ENCODE measurements at regions not wholly inside any gene's neighbourhood (a gene's known extent, or its start where the extent isn't known, plus 50 kb on each side); places are given as distances from the start of the nearest gene placed in this dataset.

DNA sequence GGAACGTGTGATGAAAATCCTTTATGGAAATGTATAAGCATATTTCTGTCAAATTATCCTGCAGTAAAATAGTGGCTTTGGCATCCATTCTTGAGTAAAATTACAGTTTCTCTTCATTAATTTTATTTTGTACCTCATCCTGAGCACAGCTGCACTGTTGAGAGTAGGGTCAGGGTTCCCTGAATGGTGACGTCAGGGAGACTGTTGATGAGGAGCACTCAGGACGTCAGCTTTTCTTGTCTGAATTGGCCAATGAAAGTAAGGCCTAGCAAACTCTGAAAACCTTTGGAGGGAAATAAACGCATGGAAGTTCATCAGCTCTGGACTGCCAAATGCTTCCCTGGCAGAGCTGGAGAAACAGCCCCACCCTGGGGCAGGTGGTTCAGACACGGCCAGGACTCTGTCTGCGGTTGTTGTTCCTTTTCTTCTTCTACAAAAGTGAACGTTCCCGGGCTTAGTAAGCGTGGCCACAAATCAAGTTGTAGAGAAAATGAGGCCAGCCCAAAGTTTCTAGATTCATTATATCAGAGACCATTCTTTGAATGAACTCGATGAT lies 179.7 kb upstream of the EXOC2 start:
- no peak for TF ChIP-seq POLR2A (IDR thresholded peaks at IDR 0.05)
- TF ChIP-seq, protein P1, sequence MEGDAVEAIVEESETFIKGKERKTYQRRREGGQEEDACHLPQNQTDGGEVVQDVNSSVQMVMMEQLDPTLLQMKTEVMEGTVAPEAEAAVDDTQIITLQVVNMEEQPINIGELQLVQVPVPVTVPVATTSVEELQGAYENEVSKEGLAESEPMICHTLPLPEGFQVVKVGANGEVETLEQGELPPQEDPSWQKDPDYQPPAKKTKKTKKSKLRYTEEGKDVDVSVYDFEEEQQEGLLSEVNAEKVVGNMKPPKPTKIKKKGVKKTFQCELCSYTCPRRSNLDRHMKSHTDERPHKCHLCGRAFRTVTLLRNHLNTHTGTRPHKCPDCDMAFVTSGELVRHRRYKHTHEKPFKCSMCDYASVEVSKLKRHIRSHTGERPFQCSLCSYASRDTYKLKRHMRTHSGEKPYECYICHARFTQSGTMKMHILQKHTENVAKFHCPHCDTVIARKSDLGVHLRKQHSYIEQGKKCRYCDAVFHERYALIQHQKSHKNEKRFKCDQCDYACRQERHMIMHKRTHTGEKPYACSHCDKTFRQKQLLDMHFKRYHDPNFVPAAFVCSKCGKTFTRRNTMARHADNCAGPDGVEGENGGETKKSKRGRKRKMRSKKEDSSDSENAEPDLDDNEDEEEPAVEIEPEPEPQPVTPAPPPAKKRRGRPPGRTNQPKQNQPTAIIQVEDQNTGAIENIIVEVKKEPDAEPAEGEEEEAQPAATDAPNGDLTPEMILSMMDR (IDR thresholded peaks at IDR 0.05): no peak
